ENCODE measurements at regions not wholly inside any gene's neighbourhood (a gene's known extent, or its start where the extent isn't known, plus 50 kb on each side); places are given as distances from the start of the nearest gene placed in this dataset.

DNA sequence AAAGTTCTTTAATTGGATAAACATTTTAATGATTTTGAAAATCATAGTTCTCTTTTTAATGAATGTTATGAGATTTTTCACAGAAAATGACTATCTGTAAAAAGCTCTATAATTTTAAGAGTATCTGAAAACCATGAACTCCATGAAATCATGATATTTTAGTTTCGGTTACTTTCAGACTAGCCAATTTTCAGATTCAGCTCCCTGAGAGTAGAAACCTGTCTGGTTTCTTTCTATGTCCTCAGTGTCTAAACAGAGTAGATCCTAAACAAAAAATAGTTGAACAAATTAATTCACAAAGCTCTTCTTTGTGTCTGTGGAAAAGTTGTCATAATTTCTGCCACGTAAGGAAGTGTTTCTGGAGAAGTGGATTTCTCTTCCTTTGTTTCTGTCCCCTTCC is 1247.7 kb downstream of the NSUN3 start:
- BruUV-seq (replicated peaks): no TSS peak
- no peaks in the 10 kb centered on the region for H3K4me1 Mint-ChIP-seq (ENCODE audit: low read depth, unreplicated experiment)
- intact Hi-C loops (cut with micrococcal nuclease; ENCODE audit: unreplicated experiment): no loop called here
- no peak overlapping the region for H3K4me3 Mint-ChIP-seq (ENCODE audit: low read depth, unreplicated experiment)
- DNase-seq: no peak
- no peaks in the 10 kb centered on the region for H3K27me3 Mint-ChIP-seq (ENCODE audit: unreplicated experiment)
- H3K36me3 Mint-ChIP-seq (ENCODE audit: insufficient read depth, unreplicated experiment): no peaks in the 10 kb centered on the region
- H3K9me3 Mint-ChIP-seq (ENCODE audit: low read depth, unreplicated experiment): no peaks in the 10 kb centered on the region
- TF ChIP-seq, protein P1, sequence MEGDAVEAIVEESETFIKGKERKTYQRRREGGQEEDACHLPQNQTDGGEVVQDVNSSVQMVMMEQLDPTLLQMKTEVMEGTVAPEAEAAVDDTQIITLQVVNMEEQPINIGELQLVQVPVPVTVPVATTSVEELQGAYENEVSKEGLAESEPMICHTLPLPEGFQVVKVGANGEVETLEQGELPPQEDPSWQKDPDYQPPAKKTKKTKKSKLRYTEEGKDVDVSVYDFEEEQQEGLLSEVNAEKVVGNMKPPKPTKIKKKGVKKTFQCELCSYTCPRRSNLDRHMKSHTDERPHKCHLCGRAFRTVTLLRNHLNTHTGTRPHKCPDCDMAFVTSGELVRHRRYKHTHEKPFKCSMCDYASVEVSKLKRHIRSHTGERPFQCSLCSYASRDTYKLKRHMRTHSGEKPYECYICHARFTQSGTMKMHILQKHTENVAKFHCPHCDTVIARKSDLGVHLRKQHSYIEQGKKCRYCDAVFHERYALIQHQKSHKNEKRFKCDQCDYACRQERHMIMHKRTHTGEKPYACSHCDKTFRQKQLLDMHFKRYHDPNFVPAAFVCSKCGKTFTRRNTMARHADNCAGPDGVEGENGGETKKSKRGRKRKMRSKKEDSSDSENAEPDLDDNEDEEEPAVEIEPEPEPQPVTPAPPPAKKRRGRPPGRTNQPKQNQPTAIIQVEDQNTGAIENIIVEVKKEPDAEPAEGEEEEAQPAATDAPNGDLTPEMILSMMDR (IDR thresholded peaks at IDR 0.05; ENCODE audit: unreplicated experiment): no peak
- H3K27ac Mint-ChIP-seq (ENCODE audit: unreplicated experiment): no peak overlapping the region
- CTCF ChIA-PET: no interaction called here

- TF ChIP-seq, protein P1 (IDR thresholded peaks at IDR 0.05; ENCODE audit: unreplicated experiment): no peak
- H3K27ac Mint-ChIP-seq (ENCODE audit: unreplicated experiment): no peak overlapping the region
- H3K27me3 Mint-ChIP-seq (ENCODE audit: unreplicated experiment): no peaks in the 10 kb centered on the region
- no peaks in the 10 kb centered on the region for H3K36me3 Mint-ChIP-seq (ENCODE audit: insufficient read depth, unreplicated experiment)
- H3K4me3 Mint-ChIP-seq (ENCODE audit: low read depth, unreplicated experiment): no peak overlapping the region
- DNase-seq: no peak
- intact Hi-C loops (cut with micrococcal nuclease; ENCODE audit: unreplicated experiment): no loop called here
- no peaks in the 10 kb centered on the region for H3K9me3 Mint-ChIP-seq (ENCODE audit: low read depth, unreplicated experiment)
- no TSS peak for BruUV-seq (replicated peaks)
- no peaks in the 10 kb centered on the region for H3K4me1 Mint-ChIP-seq (ENCODE audit: low read depth, unreplicated experiment)
- CTCF ChIA-PET: no interaction called here
Measured at GRCh38 chr3:95311272-95311671, 1248.4 kb downstream of the NSUN3 start.

GRCh38 chr3:95312650-95313049 is 1249.8 kb downstream of the NSUN3 start:
- no TSS peak for BruUV-seq (replicated peaks)
- H3K4me3 Mint-ChIP-seq (ENCODE audit: low read depth, unreplicated experiment): no peak overlapping the region
- peaks cover 8% of the 10 kb centered on the region for H3K4me1 Mint-ChIP-seq (ENCODE audit: low read depth, unreplicated experiment)
- H3K9me3 Mint-ChIP-seq (ENCODE audit: low read depth, unreplicated experiment): no peaks in the 10 kb centered on the region
- H3K27ac Mint-ChIP-seq (ENCODE audit: unreplicated experiment): no peak overlapping the region
- CTCF ChIA-PET: no interaction called here
- TF ChIP-seq, protein P1 (IDR thresholded peaks at IDR 0.05; ENCODE audit: unreplicated experiment): no peak
- H3K27me3 Mint-ChIP-seq (ENCODE audit: unreplicated experiment): no peaks in the 10 kb centered on the region
- intact Hi-C loops (cut with micrococcal nuclease; ENCODE audit: unreplicated experiment): no loop called here
- H3K36me3 Mint-ChIP-seq (ENCODE audit: insufficient read depth, unreplicated experiment): no peaks in the 10 kb centered on the region
- no peak for DNase-seq

GRCh38 chr3:95319921-95320494 is 1257.1 kb downstream of the NSUN3 start:
- Mint-ChIP-seq H3K36me3 (ENCODE audit: insufficient read depth, unreplicated experiment) (no peaks in the 10 kb centered on the region), H3K27ac (ENCODE audit: unreplicated experiment) (no peak overlapping the region), H3K9me3 (ENCODE audit: low read depth, unreplicated experiment) (no peaks in the 10 kb centered on the region), H3K4me1 (ENCODE audit: low read depth, unreplicated experiment) (peaks cover 15% of the 10 kb centered on the region), H3K27me3 (ENCODE audit: unreplicated experiment) (no peaks in the 10 kb centered on the region), H3K4me3 (ENCODE audit: low read depth, unreplicated experiment) (no peak overlapping the region)
- TF ChIP-seq, protein P1 (IDR thresholded peaks at IDR 0.05; ENCODE audit: unreplicated experiment): no peak
- CTCF ChIA-PET: interaction anchor here (1.2 kb wide), 1 partner anchor 17 kb away, joined by 4 read pairs; no protein-coding TSS in a partner anchor
- no peak for DNase-seq
- no TSS peak for BruUV-seq (replicated peaks)
- intact Hi-C loops (cut with micrococcal nuclease; ENCODE audit: unreplicated experiment): no loop called here
